IMR-90 (cell line): ENCODE measurements at regions not wholly inside any gene's neighbourhood (a gene's known extent, or its start where the extent isn't known, plus 50 kb on each side); places are given as distances from the start of the nearest gene placed in this dataset.

Experiments used
- BHLHE40 ChIP-seq: fragments of 150-350 bp; IDR thresholded peaks from 2 replicates; pipeline ENCODE4 v1.6.1; 2016; ENCODE audit warnings: mild to moderate bottlenecking, low read depth, low read length
- CEBPB ChIP-seq: IDR thresholded peaks from 2 replicates; pipeline ENCODE4 v1.6.1; 2012; ENCODE audit warnings: low read depth, low read length, improper control_type of control experiment
- FOS ChIP-seq: fragments of 150-350 bp; IDR thresholded peaks from 2 replicates; pipeline ENCODE4 v1.6.1; 2016; ENCODE audit warnings: low read depth, low read length
- MAZ ChIP-seq: IDR thresholded peaks from 2 replicates; pipeline ENCODE4 v1.6.1; 2012; ENCODE audit warnings: low read depth, mild to moderate bottlenecking, low read length, improper control_type of control experiment, moderate library complexity, borderline replicate concordance
- MXI1 ChIP-seq: IDR thresholded peaks from 2 replicates; pipeline ENCODE4 v1.6.1; 2012; ENCODE audit warnings: low read depth, mild to moderate bottlenecking, low read length, moderate library complexity, borderline replicate concordance
- NFE2L2 ChIP-seq: fragments of 150-350 bp; IDR thresholded peaks from 2 replicates; pipeline ENCODE4 v1.6.1; 2016; ENCODE audit warnings: low read depth, mild to moderate bottlenecking, low read length
- POLR2A ChIP-seq: IDR thresholded peaks from 2 replicates; pipeline ENCODE4 v1.6.1; 2012; ENCODE audit warnings: mild to moderate bottlenecking, low read depth, low read length
- RAD21 ChIP-seq: IDR thresholded peaks from 2 replicates; pipeline ENCODE4 v1.6.1; 2012; ENCODE audit warnings: low read length, improper control_type of control experiment
- RCOR1 ChIP-seq: IDR thresholded peaks from 2 replicates; pipeline ENCODE4 v1.6.1; 2012; ENCODE audit warnings: mild to moderate bottlenecking, low read length, improper control_type of control experiment; ENCODE audit not compliant: insufficient replicate concordance
- RFX5 ChIP-seq: IDR thresholded peaks from 2 replicates; pipeline ENCODE4 v1.8.0; 2012; ENCODE audit warnings: low read depth, mild to moderate bottlenecking, low read length, moderate library complexity
- SMC3 ChIP-seq: fragments of 150-350 bp; IDR thresholded peaks from 2 replicates; pipeline ENCODE4 v1.6.1; 2016; ENCODE audit warnings: low read depth, mild to moderate bottlenecking, antibody characterized with exemption, low read length, moderate library complexity
- TF ChIP-seq, protein P1 (sequence below): conservative IDR thresholded peaks from 2 replicates; pipeline ENCODE4 v1.5.1; 2012; ENCODE audit warnings: mild to moderate bottlenecking, low read depth, low read length, improper control_type of control experiment
- TF ChIP-seq, protein P2 (sequence below): fragments of 150-350 bp; IDR thresholded peaks from 2 replicates; pipeline ENCODE4 v1.6.1; 2017; ENCODE audit warnings: mild to moderate bottlenecking, antibody characterized with exemption, low read length, low read depth
- TF ChIP-seq, protein P3 (sequence below): fragments of 150-350 bp; IDR thresholded peaks from 2 replicates; pipeline ENCODE4 v1.6.1; 2016; ENCODE audit warnings: low read depth, mild to moderate bottlenecking, low read length, moderate library complexity, borderline replicate concordance

DNA sequence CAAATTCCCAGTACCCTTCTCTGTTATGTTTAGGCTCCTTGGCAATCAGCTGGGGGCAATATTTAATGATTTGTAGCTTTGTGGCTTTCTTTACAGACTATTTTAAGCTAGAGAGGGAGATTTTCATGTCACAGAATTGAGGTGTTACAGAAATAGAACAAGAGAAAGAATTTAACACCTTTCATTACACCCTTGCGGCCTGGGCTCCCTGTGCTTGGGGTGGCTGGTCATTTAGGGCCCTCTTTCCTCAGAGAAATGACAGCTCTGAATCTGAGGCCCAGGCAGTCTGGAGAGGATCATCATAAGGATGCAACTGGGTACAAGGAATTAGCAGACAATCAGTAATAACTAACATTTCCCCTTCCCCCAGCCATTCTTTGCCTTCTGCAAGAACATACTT is 104.5 kb upstream of the INTU start:
- TF ChIP-seq, protein P1, sequence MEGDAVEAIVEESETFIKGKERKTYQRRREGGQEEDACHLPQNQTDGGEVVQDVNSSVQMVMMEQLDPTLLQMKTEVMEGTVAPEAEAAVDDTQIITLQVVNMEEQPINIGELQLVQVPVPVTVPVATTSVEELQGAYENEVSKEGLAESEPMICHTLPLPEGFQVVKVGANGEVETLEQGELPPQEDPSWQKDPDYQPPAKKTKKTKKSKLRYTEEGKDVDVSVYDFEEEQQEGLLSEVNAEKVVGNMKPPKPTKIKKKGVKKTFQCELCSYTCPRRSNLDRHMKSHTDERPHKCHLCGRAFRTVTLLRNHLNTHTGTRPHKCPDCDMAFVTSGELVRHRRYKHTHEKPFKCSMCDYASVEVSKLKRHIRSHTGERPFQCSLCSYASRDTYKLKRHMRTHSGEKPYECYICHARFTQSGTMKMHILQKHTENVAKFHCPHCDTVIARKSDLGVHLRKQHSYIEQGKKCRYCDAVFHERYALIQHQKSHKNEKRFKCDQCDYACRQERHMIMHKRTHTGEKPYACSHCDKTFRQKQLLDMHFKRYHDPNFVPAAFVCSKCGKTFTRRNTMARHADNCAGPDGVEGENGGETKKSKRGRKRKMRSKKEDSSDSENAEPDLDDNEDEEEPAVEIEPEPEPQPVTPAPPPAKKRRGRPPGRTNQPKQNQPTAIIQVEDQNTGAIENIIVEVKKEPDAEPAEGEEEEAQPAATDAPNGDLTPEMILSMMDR = no peak
- TF ChIP-seq POLR2A (no peak), NFE2L2 (no peak), BHLHE40 (no peak), RAD21 (no peak), MAZ (no peak), RCOR1 (no peak), CEBPB (no peak), MXI1 (no peak), SMC3 (no peak), RFX5 (no peak), FOS (no peak)
- TF ChIP-seq, protein P2, sequence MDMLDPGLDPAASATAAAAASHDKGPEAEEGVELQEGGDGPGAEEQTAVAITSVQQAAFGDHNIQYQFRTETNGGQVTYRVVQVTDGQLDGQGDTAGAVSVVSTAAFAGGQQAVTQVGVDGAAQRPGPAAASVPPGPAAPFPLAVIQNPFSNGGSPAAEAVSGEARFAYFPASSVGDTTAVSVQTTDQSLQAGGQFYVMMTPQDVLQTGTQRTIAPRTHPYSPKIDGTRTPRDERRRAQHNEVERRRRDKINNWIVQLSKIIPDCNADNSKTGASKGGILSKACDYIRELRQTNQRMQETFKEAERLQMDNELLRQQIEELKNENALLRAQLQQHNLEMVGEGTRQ = no peak
- TF ChIP-seq, protein P3, sequence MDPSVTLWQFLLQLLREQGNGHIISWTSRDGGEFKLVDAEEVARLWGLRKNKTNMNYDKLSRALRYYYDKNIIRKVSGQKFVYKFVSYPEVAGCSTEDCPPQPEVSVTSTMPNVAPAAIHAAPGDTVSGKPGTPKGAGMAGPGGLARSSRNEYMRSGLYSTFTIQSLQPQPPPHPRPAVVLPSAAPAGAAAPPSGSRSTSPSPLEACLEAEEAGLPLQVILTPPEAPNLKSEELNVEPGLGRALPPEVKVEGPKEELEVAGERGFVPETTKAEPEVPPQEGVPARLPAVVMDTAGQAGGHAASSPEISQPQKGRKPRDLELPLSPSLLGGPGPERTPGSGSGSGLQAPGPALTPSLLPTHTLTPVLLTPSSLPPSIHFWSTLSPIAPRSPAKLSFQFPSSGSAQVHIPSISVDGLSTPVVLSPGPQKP = no peak
